ENCODE measurements at regions not wholly inside any gene's neighbourhood (a gene's known extent, or its start where the extent isn't known, plus 50 kb on each side); places are given as distances from the start of the nearest gene placed in this dataset.
"Not testable (repeated sequence)": the region's sequence is repeated elsewhere in the genome, so short reads cannot be mapped to it uniquely, and the experiment has no call there.

- DNase-seq (no peak), ATAC-seq (no peak)
- 42 to 52% (median 46%) methylated on average over 3 of the region's 3 CpGs for WGBS, 3 donors
- Histone ChIP-seq H3K9me3 (no peaks in the 10 kb centered on the region), H3K27ac (no peak overlapping the region), H3K27me3 (ENCODE audit: insufficient read depth in 3 of 3, low read length in 2 of 3) (no peaks in the 10 kb centered on the region), H3K4me1 (no peaks in the 10 kb centered on the region), H3K4me3 (no peak overlapping the region), H3K36me3 (ENCODE audit: insufficient read depth in 1 of 2, low read depth in 1 of 2) (no peaks in the 10 kb centered on the region)
- TF ChIP-seq CTCF (IDR thresholded peaks at IDR 0.05): no peak
- intact Hi-C loops (cut with DNase I): no loop called here
Observed at GRCh38 chr9:24144796-24145195, 318.8 kb upstream of the ELAVL2 start.

- H3K27ac ChIP-seq; intact Hi-C loops (cut with DNase I); H3K4me3 ChIP-seq; ATAC-seq; H3K9me3 ChIP-seq; H3K27me3 ChIP-seq (ENCODE audit: insufficient read depth in 3 of 3, low read length in 2 of 3); H3K4me1 ChIP-seq; H3K36me3 ChIP-seq (ENCODE audit: insufficient read depth in 1 of 2, low read depth in 1 of 2): not testable (repeated sequence)
- WGBS, 3 donors: 96 to 98% (median 97%) methylated on average over 21 to 29 of the region's 29 CpGs
- peak in 1 of 2 donors; percentile 39 for DNase-seq
Observed at GRCh38 chr9:24135072-24135471, 309.0 kb upstream of the ELAVL2 start.

GRCh38 chr9:24132244-24132643 is 306.2 kb upstream of the ELAVL2 start:
- Histone ChIP-seq H3K36me3 (ENCODE audit: insufficient read depth in 1 of 2, low read depth in 1 of 2) (no peaks in the 10 kb centered on the region), H3K4me3 (no peak overlapping the region), H3K4me1 (no peaks in the 10 kb centered on the region), H3K27me3 (ENCODE audit: insufficient read depth in 3 of 3, low read length in 2 of 3) (no peaks in the 10 kb centered on the region), H3K9me3 (no peaks in the 10 kb centered on the region), H3K27ac (no peak overlapping the region)
- TF ChIP-seq CTCF (IDR thresholded peaks at IDR 0.05): no peak
- WGBS, 3 donors: 46 to 50% (median 47%) methylated on average over 2 of the region's 2 CpGs
- intact Hi-C loops (cut with DNase I): no loop called here
- ATAC-seq (no peak), DNase-seq (no peak)

- H3K9me3 ChIP-seq: no peaks in the 10 kb centered on the region
- DNase-seq (no peak), ATAC-seq (no peak)
- H3K4me3 ChIP-seq: no peak overlapping the region
- H3K4me1 ChIP-seq: no peaks in the 10 kb centered on the region
- H3K36me3 ChIP-seq (ENCODE audit: insufficient read depth in 1 of 2, low read depth in 1 of 2): no peaks in the 10 kb centered on the region
- intact Hi-C loops (cut with DNase I): no loop called here
- no peak overlapping the region for H3K27ac ChIP-seq
- TF ChIP-seq CTCF (IDR thresholded peaks at IDR 0.05): no peak
- WGBS, 3 donors: 94 to 98% (median 97%) methylated on average over 1 of the region's 1 CpG
- no peaks in the 10 kb centered on the region for H3K27me3 ChIP-seq (ENCODE audit: insufficient read depth in 3 of 3, low read length in 2 of 3)
Observed at GRCh38 chr9:24127519-24127918, 301.5 kb upstream of the ELAVL2 start.

- H3K4me3 ChIP-seq: no peak overlapping the region
- DNase-seq (no peak), ATAC-seq (no peak)
- 75 to 80% (median 77%) methylated on average over 5 of the region's 5 CpGs for WGBS, 3 donors
- H3K27me3 ChIP-seq (ENCODE audit: insufficient read depth in 3 of 3, low read length in 2 of 3): no peaks in the 10 kb centered on the region
- no peak overlapping the region for H3K27ac ChIP-seq
- intact Hi-C loops (cut with DNase I): no loop called here
- no peak for TF ChIP-seq CTCF (IDR thresholded peaks at IDR 0.05)
- no peaks in the 10 kb centered on the region for H3K4me1 ChIP-seq
- H3K9me3 ChIP-seq: no peaks in the 10 kb centered on the region
- no peaks in the 10 kb centered on the region for H3K36me3 ChIP-seq (ENCODE audit: insufficient read depth in 1 of 2, low read depth in 1 of 2)
Observed at GRCh38 chr9:24118190-24118589, 292.1 kb upstream of the ELAVL2 start.

Data from psoas muscle (tissue), 7 donors.